ENCODE measurements at regions not wholly inside any gene's neighbourhood (a gene's known extent, or its start where the extent isn't known, plus 50 kb on each side); places are given as distances from the start of the nearest gene placed in this dataset.
A peak's percentile ranks its signal among the peaks of the same experiment; 100 is the strongest.

DNA sequence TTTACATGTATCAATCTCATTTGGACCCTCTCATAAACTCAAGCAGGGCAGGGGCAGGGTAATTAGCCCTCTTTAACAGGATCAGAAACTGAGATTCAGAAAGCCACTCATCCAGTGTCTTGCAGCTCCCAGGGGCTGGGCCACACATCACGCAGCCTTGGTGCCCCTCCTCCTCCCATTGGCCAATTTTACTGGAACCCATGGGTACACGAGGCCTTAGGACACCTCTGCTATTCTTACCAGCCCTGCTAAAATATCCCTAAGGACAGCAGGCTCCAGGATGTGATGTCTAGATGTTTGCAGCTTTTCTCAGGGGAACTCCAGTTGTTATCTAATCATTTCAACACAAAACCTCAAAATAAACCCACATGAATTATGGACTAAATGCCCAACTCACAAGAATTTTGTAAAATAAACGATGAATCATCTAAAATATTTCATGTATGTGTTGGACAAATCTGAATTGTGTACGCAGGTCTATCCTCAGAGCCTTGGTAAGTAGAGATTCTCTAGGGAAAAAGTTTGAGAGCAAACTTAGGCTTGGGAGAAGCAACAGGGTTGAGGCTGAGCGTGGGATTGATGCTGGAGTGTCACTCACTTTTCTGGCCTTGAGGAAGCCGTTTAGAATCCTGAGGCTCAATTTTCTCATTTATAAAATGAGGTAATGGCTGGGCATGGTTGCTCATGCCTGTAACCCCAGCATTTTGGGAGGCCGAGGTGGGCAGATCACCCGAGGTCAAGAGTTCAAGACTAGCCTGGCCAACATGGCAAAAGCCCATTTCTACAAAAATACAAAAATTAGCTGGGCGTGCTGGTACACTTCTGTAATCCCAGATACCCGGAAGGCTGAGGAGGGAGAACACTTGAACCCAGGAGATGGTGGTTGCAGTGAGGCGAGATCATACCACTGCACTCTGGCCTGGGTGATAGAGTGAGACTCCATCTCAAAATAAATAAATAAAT is 69.7 kb upstream of the TNS3 start:
- Histone ChIP-seq H3K36me3 (ENCODE audit: control insufficient read depth in 1 of 2, insufficient read depth in 2 of 2, low read depth in 1 of 2, low read length in 2 of 2) (no peaks in the 10 kb centered on the region), H3K14ac (ENCODE audit: low read length in 2 of 2) (no peak overlapping the region)
- 37% methylated on average over 10 of the region's 11 CpGs for WGBS

DNA sequence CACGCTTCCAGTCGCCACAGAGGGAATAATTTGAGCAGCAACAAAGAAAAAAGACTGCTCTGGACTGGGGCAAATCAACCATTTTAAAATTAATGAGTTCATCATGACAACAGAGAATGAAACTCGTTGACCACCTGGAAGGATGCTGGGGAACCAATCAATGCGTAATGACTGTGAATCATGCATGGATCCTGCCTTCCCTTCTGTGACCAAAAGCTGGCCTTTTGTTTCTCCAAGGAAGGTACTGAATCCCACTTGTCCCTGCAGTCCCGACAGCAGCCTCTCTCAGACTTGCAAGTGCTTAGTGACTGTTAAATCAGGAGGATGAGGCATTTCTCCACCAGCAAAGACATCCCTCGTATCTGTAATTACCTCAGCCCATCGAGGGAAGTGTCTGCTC is 68.0 kb upstream of the TNS3 start:
- peak overlapping the region in 1 of 2 experiments; percentile 64 for H3K14ac ChIP-seq (ENCODE audit: low read length in 2 of 2)
- H4K8ac ChIP-seq (ENCODE audit: low read length): no peak overlapping the region
- no peak overlapping the region for H2BK5ac ChIP-seq (ENCODE audit: low read depth, low read length, poor library complexity, severe bottlenecking)
- H2AFZ ChIP-seq (ENCODE audit: low read depth, low read length): no peak overlapping the region
- H3K18ac ChIP-seq (ENCODE audit: low read depth in 1 of 2, low read length in 2 of 2): peak overlapping the region; percentile 74 to 96
- no peak overlapping the region for H3K9ac ChIP-seq (ENCODE audit: low read length)
- H3K27ac ChIP-seq (ENCODE audit: low read length, poor library complexity, severe bottlenecking): no peak overlapping the region
- peaks cover 20% of the 10 kb centered on the region for H3K4me1 ChIP-seq (ENCODE audit: control insufficient read depth, insufficient read depth, low read depth, low read length)
- no peak for DNase-seq
- peak overlapping the region; percentile 93 to 99 for H3K4ac ChIP-seq (ENCODE audit: low read depth in 1 of 2, low read length in 2 of 2)
- H2BK120ac ChIP-seq (ENCODE audit: low read depth, low read length): peak overlapping the region; percentile 95
- peak overlapping the region; percentile 99 for H2BK12ac ChIP-seq (ENCODE audit: low read length in 2 of 2)
- H3K36me3 ChIP-seq (ENCODE audit: control insufficient read depth in 1 of 2, insufficient read depth in 2 of 2, low read depth in 1 of 2, low read length in 2 of 2): no peaks in the 10 kb centered on the region
- no peak overlapping the region for H2BK15ac ChIP-seq (ENCODE audit: low read depth, poor library complexity, severe bottlenecking)
- H3K4me2 ChIP-seq (ENCODE audit: low read length, poor library complexity, severe bottlenecking): no peak overlapping the region
- 86% methylated on average over 7 of the region's 7 CpGs for WGBS
- H3K79me1 ChIP-seq (replicated peaks; ENCODE audit: low read length, poor library complexity, severe bottlenecking): no peaks in the 10 kb centered on the region
- H2AK5ac ChIP-seq (ENCODE audit: low read length, severe bottlenecking): peak overlapping the region; percentile 26
- H3K9me3 ChIP-seq (ENCODE audit: control insufficient read depth, low read length): no peaks in the 10 kb centered on the region
- peak overlapping the region; percentile 97 for H4K91ac ChIP-seq (ENCODE audit: low read length)
- peaks cover 0 to 44% of the 10 kb centered on the region in 2 experiments for H3K27me3 ChIP-seq (ENCODE audit: control insufficient read depth in 1 of 2, insufficient read depth in 1 of 2, low read length in 2 of 2)
- no peak overlapping the region for H3K4me3 ChIP-seq (ENCODE audit: insufficient read depth in 1 of 2, low read depth in 1 of 2, low read length in 2 of 2)
- peak overlapping the region in 1 of 2 experiments; percentile 66 for H3K23ac ChIP-seq (ENCODE audit: low read length in 2 of 2)

More for the DNA sequence above, 69.7 kb upstream of the TNS3 start:
- Histone ChIP-seq H4K91ac (ENCODE audit: low read length) (peak overlapping the region; percentile 97), H3K79me1 (replicated peaks; ENCODE audit: low read length, poor library complexity, severe bottlenecking) (no peaks in the 10 kb centered on the region), H2BK15ac (ENCODE audit: low read depth, poor library complexity, severe bottlenecking) (peak overlapping the region; percentile 75), H3K4ac (ENCODE audit: low read depth in 1 of 2, low read length in 2 of 2) (peak overlapping the region; percentile 93 to 99), H3K4me2 (ENCODE audit: low read length, poor library complexity, severe bottlenecking) (no peak overlapping the region), H3K4me3 (ENCODE audit: insufficient read depth in 1 of 2, low read depth in 1 of 2, low read length in 2 of 2) (no peak overlapping the region), H3K23ac (ENCODE audit: low read length in 2 of 2) (no peak overlapping the region), H2BK5ac (ENCODE audit: low read depth, low read length, poor library complexity, severe bottlenecking) (no peak overlapping the region), H4K8ac (ENCODE audit: low read length) (peak overlapping the region; percentile 98), H2AK5ac (ENCODE audit: low read length, severe bottlenecking) (peak overlapping the region; percentile 53), H3K27ac (ENCODE audit: low read length, poor library complexity, severe bottlenecking) (peak overlapping the region; percentile 70), H3K9me3 (ENCODE audit: control insufficient read depth, low read length) (no peaks in the 10 kb centered on the region), H2BK12ac (ENCODE audit: low read length in 2 of 2) (peak overlapping the region; percentile 99), H2BK120ac (ENCODE audit: low read depth, low read length) (peak overlapping the region; percentile 95), H3K9ac (ENCODE audit: low read length) (no peak overlapping the region), H3K4me1 (ENCODE audit: control insufficient read depth, insufficient read depth, low read depth, low read length) (peaks cover 20% of the 10 kb centered on the region), H3K27me3 (ENCODE audit: control insufficient read depth in 1 of 2, insufficient read depth in 1 of 2, low read length in 2 of 2) (peaks cover 0 to 43% of the 10 kb centered on the region in 2 experiments), H3K18ac (ENCODE audit: low read depth in 1 of 2, low read length in 2 of 2) (peak overlapping the region; percentile 74 to 96), H2AFZ (ENCODE audit: low read depth, low read length) (no peak overlapping the region)
- DNase-seq: peak; percentile 99

DNA sequence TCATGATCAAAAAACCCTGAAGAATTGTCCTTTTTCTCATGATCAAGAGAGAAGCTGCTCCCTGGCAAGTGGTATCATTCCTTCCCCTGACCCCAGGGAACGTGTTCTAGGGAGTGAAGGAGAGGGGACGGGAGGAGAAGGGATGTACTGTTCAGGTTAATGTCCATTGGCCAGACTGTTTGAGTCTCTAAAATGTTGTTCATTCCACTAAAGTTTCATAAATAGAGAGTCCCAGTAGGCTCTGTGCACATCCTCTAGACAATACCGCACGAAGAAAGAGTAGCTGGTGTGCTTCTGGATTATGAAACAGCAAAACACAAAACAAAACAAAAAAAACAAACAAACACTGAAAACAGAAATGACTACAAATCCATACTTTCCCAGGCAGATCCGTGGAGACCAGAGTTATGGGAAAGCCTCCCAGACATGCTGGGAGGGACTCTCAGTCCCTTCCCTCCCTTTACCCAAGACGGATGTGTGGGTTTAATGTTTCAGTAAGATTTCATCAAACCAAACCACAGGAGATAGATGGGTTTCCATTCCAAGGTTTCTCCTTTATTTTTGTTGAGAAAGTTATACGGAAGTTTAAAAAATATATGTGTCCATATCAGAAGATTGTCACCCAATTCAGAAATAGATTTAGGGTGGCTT is 66.5 kb upstream of the TNS3 start:
- DNase-seq: peak; percentile 94
- H3K4me2 ChIP-seq (ENCODE audit: low read length, poor library complexity, severe bottlenecking): no peak overlapping the region
- peak overlapping the region; percentile 12 to 97 for H2BK12ac ChIP-seq (ENCODE audit: low read length in 2 of 2)
- peak overlapping the region; percentile 86 to 94 for H3K18ac ChIP-seq (ENCODE audit: low read depth in 1 of 2, low read length in 2 of 2)
- no peak overlapping the region for H2AK5ac ChIP-seq (ENCODE audit: low read length, severe bottlenecking)
- H3K4me3 ChIP-seq (ENCODE audit: insufficient read depth in 1 of 2, low read depth in 1 of 2, low read length in 2 of 2): no peak overlapping the region
- H2BK120ac ChIP-seq (ENCODE audit: low read depth, low read length): peak overlapping the region; percentile 69
- peaks cover 0 to 44% of the 10 kb centered on the region in 2 experiments for H3K27me3 ChIP-seq (ENCODE audit: control insufficient read depth in 1 of 2, insufficient read depth in 1 of 2, low read length in 2 of 2)
- no peak overlapping the region for H3K9ac ChIP-seq (ENCODE audit: low read length)
- no peak overlapping the region for H3K14ac ChIP-seq (ENCODE audit: low read length in 2 of 2)
- H2AFZ ChIP-seq (ENCODE audit: low read depth, low read length): no peak overlapping the region
- H3K79me1 ChIP-seq (replicated peaks; ENCODE audit: low read length, poor library complexity, severe bottlenecking): no peaks in the 10 kb centered on the region
- no peak overlapping the region for H4K8ac ChIP-seq (ENCODE audit: low read length)
- peak overlapping the region in 1 of 2 experiments; percentile 92 for H3K4ac ChIP-seq (ENCODE audit: low read depth in 1 of 2, low read length in 2 of 2)
- 55% methylated on average over 4 of the region's 7 CpGs for WGBS
- H3K36me3 ChIP-seq (ENCODE audit: control insufficient read depth in 1 of 2, insufficient read depth in 2 of 2, low read depth in 1 of 2, low read length in 2 of 2): no peaks in the 10 kb centered on the region
- no peak overlapping the region for H2BK15ac ChIP-seq (ENCODE audit: low read depth, poor library complexity, severe bottlenecking)
- H4K91ac ChIP-seq (ENCODE audit: low read length): peak overlapping the region; percentile 71
- H3K9me3 ChIP-seq (ENCODE audit: control insufficient read depth, low read length): peaks cover 6% of the 10 kb centered on the region
- no peak overlapping the region for H3K27ac ChIP-seq (ENCODE audit: low read length, poor library complexity, severe bottlenecking)
- peaks cover 14% of the 10 kb centered on the region for H3K4me1 ChIP-seq (ENCODE audit: control insufficient read depth, insufficient read depth, low read depth, low read length)
- no peak overlapping the region for H3K23ac ChIP-seq (ENCODE audit: low read length in 2 of 2)
- H2BK5ac ChIP-seq (ENCODE audit: low read depth, low read length, poor library complexity, severe bottlenecking): no peak overlapping the region

DNA sequence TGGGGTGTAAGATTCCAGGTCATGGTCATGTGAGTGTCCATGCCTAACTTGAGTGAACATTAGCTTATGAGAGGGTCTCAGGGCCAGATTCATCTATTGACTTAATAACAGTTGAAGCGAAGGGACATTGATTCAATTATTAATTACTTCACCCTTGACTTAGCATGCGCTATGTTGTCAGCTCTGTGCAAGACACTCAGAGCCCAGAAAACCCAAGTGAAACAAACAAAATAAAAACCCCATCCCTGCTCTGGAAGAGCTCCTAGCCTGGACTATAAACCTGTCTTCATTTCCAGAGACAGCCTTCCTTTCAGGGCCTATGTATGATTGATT is 66.0 kb upstream of the TNS3 start:
- Histone ChIP-seq H4K91ac (ENCODE audit: low read length) (peak overlapping the region; percentile 98), H3K27ac (ENCODE audit: low read length, poor library complexity, severe bottlenecking) (no peak overlapping the region), H2AK5ac (ENCODE audit: low read length, severe bottlenecking) (no peak overlapping the region), H4K8ac (ENCODE audit: low read length) (no peak overlapping the region), H3K79me1 (replicated peaks; ENCODE audit: low read length, poor library complexity, severe bottlenecking) (no peaks in the 10 kb centered on the region), H3K4me3 (ENCODE audit: insufficient read depth in 1 of 2, low read depth in 1 of 2, low read length in 2 of 2) (no peak overlapping the region), H3K18ac (ENCODE audit: low read depth in 1 of 2, low read length in 2 of 2) (peak overlapping the region; percentile 49 to 94), H3K4me1 (ENCODE audit: control insufficient read depth, insufficient read depth, low read depth, low read length) (peaks cover 13% of the 10 kb centered on the region), H3K4me2 (ENCODE audit: low read length, poor library complexity, severe bottlenecking) (no peak overlapping the region), H2BK15ac (ENCODE audit: low read depth, poor library complexity, severe bottlenecking) (no peak overlapping the region), H3K4ac (ENCODE audit: low read depth in 1 of 2, low read length in 2 of 2) (peak overlapping the region; percentile 85 to 92), H3K27me3 (ENCODE audit: control insufficient read depth in 1 of 2, insufficient read depth in 1 of 2, low read length in 2 of 2) (peaks cover 0 to 44% of the 10 kb centered on the region in 2 experiments), H3K14ac (ENCODE audit: low read length in 2 of 2) (no peak overlapping the region), H2BK5ac (ENCODE audit: low read depth, low read length, poor library complexity, severe bottlenecking) (no peak overlapping the region), H3K9ac (ENCODE audit: low read length) (no peak overlapping the region), H2AFZ (ENCODE audit: low read depth, low read length) (no peak overlapping the region), H2BK12ac (ENCODE audit: low read length in 2 of 2) (peak overlapping the region in 1 of 2 experiments; percentile 96), H3K23ac (ENCODE audit: low read length in 2 of 2) (no peak overlapping the region), H3K36me3 (ENCODE audit: control insufficient read depth in 1 of 2, insufficient read depth in 2 of 2, low read depth in 1 of 2, low read length in 2 of 2) (no peaks in the 10 kb centered on the region), H3K9me3 (ENCODE audit: control insufficient read depth, low read length) (peaks cover 7% of the 10 kb centered on the region), H2BK120ac (ENCODE audit: low read depth, low read length) (peak overlapping the region; percentile 69)
- no peak for DNase-seq
- WGBS: 83% methylated on average over 2 of the region's 2 CpGs
